ENCODE measurements at regions not wholly inside any gene's neighbourhood (a gene's known extent, or its start where the extent isn't known, plus 50 kb on each side); places are given as distances from the start of the nearest gene placed in this dataset.

DNA sequence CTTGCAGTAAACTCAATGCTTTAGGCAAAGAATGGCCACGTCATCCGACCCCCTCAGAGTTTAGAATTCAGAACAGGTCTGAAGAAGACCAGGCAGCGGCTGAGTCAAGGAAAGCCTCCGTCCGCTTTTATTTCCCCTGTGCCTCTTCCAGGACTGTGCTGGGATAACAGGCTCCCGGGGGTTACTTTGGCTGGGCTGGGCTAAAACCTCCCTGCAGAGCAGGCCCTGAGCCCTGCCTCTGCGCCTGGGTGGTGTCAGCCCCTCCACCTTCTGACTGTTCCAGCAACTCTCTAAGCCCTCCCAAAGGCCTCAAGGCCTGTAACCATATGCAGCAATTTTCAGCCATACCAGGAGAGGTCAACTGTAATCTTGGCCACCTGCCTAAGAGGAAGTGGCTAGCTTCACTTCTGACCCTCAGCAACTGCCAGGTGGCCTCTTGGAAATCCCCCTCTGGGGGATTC lies 166.5 kb downstream of the RPIA start:
- DNase-seq (ENCODE audit: low spot score): no peak
- Mint-ChIP-seq H3K27ac (ENCODE audit: unreplicated experiment) (no peak overlapping the region), H3K27me3 (ENCODE audit: low read depth) (peaks cover 16% of the 10 kb centered on the region), H3K36me3 (ENCODE audit: low read depth) (no peaks in the 10 kb centered on the region), H3K9me3 (ENCODE audit: low read depth) (no peaks in the 10 kb centered on the region), H3K4me1 (ENCODE audit: low read depth) (no peaks in the 10 kb centered on the region), H3K4me3 (ENCODE audit: unreplicated experiment) (no peak overlapping the region)
- TF ChIP-seq, protein P1, sequence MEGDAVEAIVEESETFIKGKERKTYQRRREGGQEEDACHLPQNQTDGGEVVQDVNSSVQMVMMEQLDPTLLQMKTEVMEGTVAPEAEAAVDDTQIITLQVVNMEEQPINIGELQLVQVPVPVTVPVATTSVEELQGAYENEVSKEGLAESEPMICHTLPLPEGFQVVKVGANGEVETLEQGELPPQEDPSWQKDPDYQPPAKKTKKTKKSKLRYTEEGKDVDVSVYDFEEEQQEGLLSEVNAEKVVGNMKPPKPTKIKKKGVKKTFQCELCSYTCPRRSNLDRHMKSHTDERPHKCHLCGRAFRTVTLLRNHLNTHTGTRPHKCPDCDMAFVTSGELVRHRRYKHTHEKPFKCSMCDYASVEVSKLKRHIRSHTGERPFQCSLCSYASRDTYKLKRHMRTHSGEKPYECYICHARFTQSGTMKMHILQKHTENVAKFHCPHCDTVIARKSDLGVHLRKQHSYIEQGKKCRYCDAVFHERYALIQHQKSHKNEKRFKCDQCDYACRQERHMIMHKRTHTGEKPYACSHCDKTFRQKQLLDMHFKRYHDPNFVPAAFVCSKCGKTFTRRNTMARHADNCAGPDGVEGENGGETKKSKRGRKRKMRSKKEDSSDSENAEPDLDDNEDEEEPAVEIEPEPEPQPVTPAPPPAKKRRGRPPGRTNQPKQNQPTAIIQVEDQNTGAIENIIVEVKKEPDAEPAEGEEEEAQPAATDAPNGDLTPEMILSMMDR (IDR thresholded peaks at IDR 0.05): no peak

DNA sequence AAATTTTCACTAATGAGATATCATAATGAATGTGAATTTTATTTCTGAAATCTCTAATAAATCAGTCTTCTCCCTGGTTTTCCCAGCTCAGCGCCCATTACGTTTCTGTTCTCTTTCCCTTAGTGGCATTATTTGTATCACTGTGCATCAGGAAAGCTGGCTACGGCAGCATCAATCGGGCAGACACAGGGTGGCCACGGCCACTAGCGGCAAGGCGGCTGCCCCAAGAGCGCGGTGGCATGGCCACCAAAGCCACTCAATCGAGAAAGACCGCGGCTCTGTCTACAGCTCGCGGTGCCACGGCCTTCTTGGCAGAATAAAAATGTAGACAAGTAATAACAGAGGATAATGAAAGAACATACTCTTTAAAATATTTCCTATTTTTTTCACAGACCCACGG lies 168.0 kb downstream of the RPIA start:
- no peaks in the 10 kb centered on the region for H3K9me3 Mint-ChIP-seq (ENCODE audit: low read depth)
- H3K36me3 Mint-ChIP-seq (ENCODE audit: low read depth): no peaks in the 10 kb centered on the region
- no peaks in the 10 kb centered on the region for H3K4me1 Mint-ChIP-seq (ENCODE audit: low read depth)
- DNase-seq (ENCODE audit: low spot score): no peak
- TF ChIP-seq, protein P1 (IDR thresholded peaks at IDR 0.05): no peak
- H3K27me3 Mint-ChIP-seq (ENCODE audit: low read depth): peaks cover 18% of the 10 kb centered on the region
- no peak overlapping the region for H3K4me3 Mint-ChIP-seq (ENCODE audit: unreplicated experiment)
- H3K27ac Mint-ChIP-seq (ENCODE audit: unreplicated experiment): no peak overlapping the region

DNA sequence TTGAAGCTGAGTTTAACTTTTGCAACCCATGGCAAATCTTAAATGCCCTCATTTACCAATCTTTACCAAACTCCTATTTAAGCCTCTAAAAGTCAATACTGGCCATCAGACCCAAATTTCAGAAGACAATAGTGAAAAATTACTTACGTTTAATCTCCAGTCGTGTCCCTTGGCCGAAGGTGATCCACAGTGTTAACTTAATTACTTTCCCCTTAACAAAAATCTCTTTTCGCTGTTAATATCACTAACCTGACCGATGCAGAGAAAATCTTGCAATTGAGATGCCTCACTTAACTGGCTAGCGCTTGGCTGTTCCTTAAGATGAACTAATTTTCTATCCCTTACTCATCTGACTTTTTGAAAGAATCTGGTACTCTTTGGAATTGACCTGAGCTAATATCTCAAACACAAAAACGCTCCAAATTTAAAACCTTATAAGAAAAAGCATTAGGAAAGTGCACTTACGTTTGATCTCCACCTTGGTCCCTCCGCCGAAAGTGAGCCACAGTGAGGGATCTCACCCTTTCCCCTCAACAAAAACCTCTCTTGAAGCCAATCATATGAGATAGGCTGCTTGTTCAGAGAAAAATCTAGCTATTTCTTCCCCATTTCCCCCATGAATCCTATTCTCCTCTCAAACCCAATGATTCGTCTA lies 169.1 kb downstream of the RPIA start:
- Mint-ChIP-seq H3K36me3 (ENCODE audit: low read depth) (no peaks in the 10 kb centered on the region), H3K27ac (ENCODE audit: unreplicated experiment) (no peak overlapping the region), H3K4me1 (ENCODE audit: low read depth) (no peaks in the 10 kb centered on the region), H3K27me3 (ENCODE audit: low read depth) (peaks cover 23% of the 10 kb centered on the region), H3K4me3 (ENCODE audit: unreplicated experiment) (no peak overlapping the region), H3K9me3 (ENCODE audit: low read depth) (no peaks in the 10 kb centered on the region)
- DNase-seq (ENCODE audit: low spot score): no peak
- TF ChIP-seq, protein P1 (IDR thresholded peaks at IDR 0.05): no peak

GRCh38 chr2:88865801-88866371 lies 174.4 kb downstream of the RPIA start:
- Mint-ChIP-seq H3K9me3 (ENCODE audit: low read depth) (no peaks in the 10 kb centered on the region), H3K27ac (ENCODE audit: unreplicated experiment) (no peak overlapping the region), H3K4me3 (ENCODE audit: unreplicated experiment) (no peak overlapping the region), H3K27me3 (ENCODE audit: low read depth) (peaks cover 45% of the 10 kb centered on the region), H3K36me3 (ENCODE audit: low read depth) (no peaks in the 10 kb centered on the region), H3K4me1 (ENCODE audit: low read depth) (no peaks in the 10 kb centered on the region)
- TF ChIP-seq, protein P1 (IDR thresholded peaks at IDR 0.05): no peak
- DNase-seq (ENCODE audit: low spot score): no peak

- H3K36me3 Mint-ChIP-seq (ENCODE audit: low read depth): no peaks in the 10 kb centered on the region
- TF ChIP-seq, protein P1 (IDR thresholded peaks at IDR 0.05): no peak
- no peak overlapping the region for H3K4me3 Mint-ChIP-seq (ENCODE audit: unreplicated experiment)
- no peaks in the 10 kb centered on the region for H3K4me1 Mint-ChIP-seq (ENCODE audit: low read depth)
- DNase-seq (ENCODE audit: low spot score): no peak
- peaks cover 51% of the 10 kb centered on the region for H3K27me3 Mint-ChIP-seq (ENCODE audit: low read depth)
- no peaks in the 10 kb centered on the region for H3K9me3 Mint-ChIP-seq (ENCODE audit: low read depth)
- H3K27ac Mint-ChIP-seq (ENCODE audit: unreplicated experiment): no peak overlapping the region
These were observed 175.3 kb downstream of the RPIA start for GRCh38 chr2:88866756-88867155.
